ENCODE measurements at regions not wholly inside any gene's neighbourhood (a gene's known extent, or its start where the extent isn't known, plus 50 kb on each side); places are given as distances from the start of the nearest gene placed in this dataset.
"Not testable (repeated sequence)": the region's sequence is repeated elsewhere in the genome, so short reads cannot be mapped to it uniquely, and the experiment has no call there.

DNA sequence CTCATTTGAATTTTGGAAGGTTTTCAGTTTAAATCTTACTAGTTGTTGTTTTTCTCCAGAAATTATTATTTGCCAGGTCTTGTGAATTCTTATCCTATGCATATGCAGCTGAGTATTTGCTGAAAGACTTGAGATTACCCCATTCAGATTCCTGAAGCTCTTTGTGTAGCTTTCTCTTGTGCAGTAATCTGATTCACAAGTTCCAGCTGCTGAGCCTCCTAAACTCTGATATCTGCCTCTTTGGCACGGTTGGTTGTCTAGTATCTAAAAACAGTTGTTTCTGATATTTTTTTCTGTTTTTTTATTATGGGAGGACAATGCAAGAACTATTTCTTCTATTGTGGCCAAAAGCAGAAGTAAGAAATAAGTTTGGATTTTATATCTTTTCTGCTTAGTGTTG is 863.9 kb upstream of the MANEA start:
- DNase-seq (ENCODE audit: low read depth) = no peak
- no peak overlapping the region for H3K4me3 ChIP-seq (ENCODE audit: low read depth, low read length)
- TF ChIP-seq, protein P1, sequence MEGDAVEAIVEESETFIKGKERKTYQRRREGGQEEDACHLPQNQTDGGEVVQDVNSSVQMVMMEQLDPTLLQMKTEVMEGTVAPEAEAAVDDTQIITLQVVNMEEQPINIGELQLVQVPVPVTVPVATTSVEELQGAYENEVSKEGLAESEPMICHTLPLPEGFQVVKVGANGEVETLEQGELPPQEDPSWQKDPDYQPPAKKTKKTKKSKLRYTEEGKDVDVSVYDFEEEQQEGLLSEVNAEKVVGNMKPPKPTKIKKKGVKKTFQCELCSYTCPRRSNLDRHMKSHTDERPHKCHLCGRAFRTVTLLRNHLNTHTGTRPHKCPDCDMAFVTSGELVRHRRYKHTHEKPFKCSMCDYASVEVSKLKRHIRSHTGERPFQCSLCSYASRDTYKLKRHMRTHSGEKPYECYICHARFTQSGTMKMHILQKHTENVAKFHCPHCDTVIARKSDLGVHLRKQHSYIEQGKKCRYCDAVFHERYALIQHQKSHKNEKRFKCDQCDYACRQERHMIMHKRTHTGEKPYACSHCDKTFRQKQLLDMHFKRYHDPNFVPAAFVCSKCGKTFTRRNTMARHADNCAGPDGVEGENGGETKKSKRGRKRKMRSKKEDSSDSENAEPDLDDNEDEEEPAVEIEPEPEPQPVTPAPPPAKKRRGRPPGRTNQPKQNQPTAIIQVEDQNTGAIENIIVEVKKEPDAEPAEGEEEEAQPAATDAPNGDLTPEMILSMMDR (IDR thresholded peaks at IDR 0.05; ENCODE audit: insufficient read depth, low read length) = no peak

- no peak overlapping the region for H3K4me3 ChIP-seq (ENCODE audit: low read depth, low read length)
- DNase-seq (ENCODE audit: low read depth) = no peak
- TF ChIP-seq, protein P1 (IDR thresholded peaks at IDR 0.05; ENCODE audit: insufficient read depth, low read length) = no peak
Measured at GRCh38 chr6:94698773-94699172, 878.6 kb upstream of the MANEA start.

- H3K4me3 ChIP-seq (ENCODE audit: low read depth, low read length); DNase-seq (ENCODE audit: low read depth): not testable (repeated sequence)
Measured at GRCh38 chr6:94687255-94687654, 890.1 kb upstream of the MANEA start.

DNA sequence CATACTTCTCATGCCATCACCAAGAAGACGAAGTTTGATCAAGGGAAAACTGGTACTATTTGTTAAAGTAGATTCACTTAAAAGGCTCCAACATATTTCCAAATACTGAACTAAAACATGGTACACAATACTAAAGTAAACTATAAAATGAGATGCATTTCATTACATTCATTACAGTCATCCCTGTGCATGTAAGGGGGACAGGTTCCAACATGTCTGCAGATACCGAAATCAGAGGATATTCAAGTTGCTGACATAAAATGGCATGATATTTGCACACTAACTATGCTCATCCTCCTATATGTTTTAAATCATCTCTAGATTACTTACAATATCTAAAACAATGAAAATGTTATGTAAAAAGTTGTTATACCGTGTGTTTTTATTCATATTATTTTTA is 893.9 kb upstream of the MANEA start:
- no peak overlapping the region for H3K4me3 ChIP-seq (ENCODE audit: low read depth, low read length)
- DNase-seq (ENCODE audit: low read depth) = no peak
- TF ChIP-seq, protein P1 (IDR thresholded peaks at IDR 0.05; ENCODE audit: insufficient read depth, low read length) = no peak

DNA sequence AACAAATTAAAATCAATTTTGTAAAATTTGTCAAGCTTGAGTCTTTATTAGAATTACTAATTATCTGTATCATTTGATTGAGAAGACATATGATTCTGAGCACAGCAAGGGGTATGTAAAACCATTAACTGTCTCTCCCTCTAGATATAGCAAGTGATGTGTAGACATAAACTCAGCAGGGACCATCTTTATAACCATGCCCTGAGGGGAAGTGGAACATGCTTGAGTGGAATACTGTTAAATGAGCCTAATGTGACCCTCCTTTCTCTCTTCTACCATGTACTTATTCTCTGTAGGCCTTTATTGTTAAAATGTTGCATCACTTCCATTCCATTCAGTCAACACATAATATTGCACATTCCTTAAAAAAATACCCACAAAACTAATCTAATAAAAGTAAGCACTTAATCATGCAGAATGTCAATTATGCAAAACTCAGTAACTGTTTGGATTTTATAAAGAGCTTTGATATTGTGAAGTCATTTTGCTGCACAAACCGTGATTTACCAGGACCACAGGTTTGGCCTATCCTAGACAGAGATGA is 896.6 kb upstream of the MANEA start:
- TF ChIP-seq, protein P1 (IDR thresholded peaks at IDR 0.05; ENCODE audit: insufficient read depth, low read length) = no peak
- H3K4me3 ChIP-seq (ENCODE audit: low read depth, low read length) = no peak overlapping the region
- DNase-seq (ENCODE audit: low read depth) = no peak

DNA sequence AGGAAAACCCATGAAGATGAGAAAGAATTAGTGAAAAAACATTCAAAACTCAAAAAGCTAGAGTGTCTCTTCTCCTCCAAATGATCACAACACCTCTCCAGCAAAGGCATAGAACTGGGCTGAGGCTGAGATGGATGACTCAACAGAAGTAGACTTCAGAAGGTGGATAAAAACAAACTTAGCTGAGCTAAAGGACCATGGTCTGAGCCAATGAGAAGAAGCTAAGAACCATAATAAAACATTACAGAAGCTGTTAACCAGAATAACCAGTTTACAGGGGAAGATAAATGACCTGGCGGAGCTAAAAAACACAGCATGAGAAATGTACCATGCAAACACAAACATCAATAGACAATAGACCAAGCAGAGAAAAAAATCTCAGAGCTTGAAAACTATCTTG is 904.1 kb upstream of the MANEA start:
- no peak overlapping the region for H3K4me3 ChIP-seq (ENCODE audit: low read depth, low read length)

GRCh38 chr6:94670017-94670416 is 907.3 kb upstream of the MANEA start:
- TF ChIP-seq, protein P1 (IDR thresholded peaks at IDR 0.05; ENCODE audit: insufficient read depth, low read length) = no peak
- DNase-seq (ENCODE audit: low read depth) = no peak

More for the DNA sequence above, 904.1 kb upstream of the MANEA start:
- TF ChIP-seq, protein P1 (IDR thresholded peaks at IDR 0.05; ENCODE audit: insufficient read depth, low read length) = no peak
- DNase-seq (ENCODE audit: low read depth) = no peak

More at GRCh38 chr6:94670017-94670416, 907.3 kb upstream of the MANEA start:
- H3K4me3 ChIP-seq (ENCODE audit: low read depth, low read length) = no peak overlapping the region

Data from fibroblast of the aortic adventitia (primary cell).